CD14-positive monocyte (primary cell): ENCODE measurements at regions not wholly inside any gene's neighbourhood (a gene's known extent, or its start where the extent isn't known, plus 50 kb on each side); places are given as distances from the start of the nearest gene placed in this dataset.

Source experiments
- DNase-seq, 3 donors: peaks; one replicate each; pipeline ENCODE4 v3.0.0-alpha.2; 2011 to 2022
- H2AFZ ChIP-seq: 2 replicates; pipeline ENCODE4 v1.6.0; 2012; ENCODE audit warnings: mild to moderate bottlenecking, low read depth, low read length, inconsistent platforms; ENCODE audit not compliant: insufficient read depth, poor library complexity, severe bottlenecking
- H3K27ac ChIP-seq, 2 donors: 1 replicate in 1 of 2; 2 replicates in 1 of 2; pipeline ENCODE4 v1.5.1; 2012 to 2013; ENCODE audit warnings: low read length in 2 of 2, control low read depth in 1 of 2, inconsistent platforms in 1 of 2, low read depth in 1 of 2, mild to moderate bottlenecking in 1 of 2
- H3K27me3 ChIP-seq, 2 donors: one replicate each; pipeline versions ENCODE4 v1.6.0 to v1.6.1; 2011 to 2013; ENCODE audit warnings: low read length in 2 of 2; ENCODE audit not compliant: control insufficient read depth in 2 of 2, insufficient read depth in 2 of 2
- H3K36me3 ChIP-seq, 2 donors: replicated peaks in 1 of 2; 1 replicate in 1 of 2; 2 replicates in 1 of 2; pipeline versions ENCODE4 v1.5.1 to v1.6.1; 2012 to 2013; ENCODE audit warnings: low read length in 2 of 2, control low read depth in 1 of 2, inconsistent platforms in 1 of 2, mild to moderate bottlenecking in 1 of 2; ENCODE audit not compliant: insufficient read depth in 2 of 2, control insufficient read depth in 1 of 2
- H3K4me1 ChIP-seq, 2 donors: 1 replicate in 1 of 2; 2 replicates in 1 of 2; pipeline versions ENCODE4 v1.5.1 to v1.6.1; 2012 to 2013; ENCODE audit warnings: low read length in 2 of 2, control low read depth in 1 of 2, inconsistent platforms in 1 of 2, mild to moderate bottlenecking in 1 of 2, moderate library complexity in 1 of 2; ENCODE audit not compliant: insufficient read depth in 2 of 2, control insufficient read depth in 1 of 2
- H3K4me2 ChIP-seq: replicated peaks from 2 replicates; pipeline ENCODE3; 2012; ENCODE audit warnings: low read length, moderate library complexity, mild to moderate bottlenecking; ENCODE audit not compliant: poor library complexity, severe bottlenecking; ENCODE audit errors: extremely low read depth
- H3K4me3 ChIP-seq, 3 experiments: fragments of 200-600 bp in 1 of 3; sonication (generic) in 1 of 3; replicated peaks in 1 of 3; 1 replicate in 2 of 3; 2 replicates in 1 of 3; pipeline ENCODE4 v1.5.1; 2011 to 2013; ENCODE audit warnings: low read length in 3 of 3, mild to moderate bottlenecking in 3 of 3, control low read depth in 2 of 3, low read depth in 2 of 3, inconsistent platforms in 1 of 3, moderate library complexity in 1 of 3
- H3K79me2 ChIP-seq: 2 replicates; pipeline ENCODE4 v1.6.0; 2012; ENCODE audit warnings: mild to moderate bottlenecking, control low read depth, inconsistent platforms, low read length, moderate library complexity; ENCODE audit not compliant: insufficient read depth
- H3K9ac ChIP-seq: 2 replicates; pipeline ENCODE4 v1.6.0; 2017; ENCODE audit warnings: low read length, mild to moderate bottlenecking; ENCODE audit not compliant: insufficient read depth, poor library complexity, severe bottlenecking
- H3K9me3 ChIP-seq, 2 donors: replicated peaks in 1 of 2; 1 replicate in 1 of 2; 2 replicates in 1 of 2; pipeline versions ENCODE4 v1.5.1 to v1.6.1; 2012 to 2013; ENCODE audit warnings: low read length in 2 of 2, control low read depth in 1 of 2; ENCODE audit not compliant: control insufficient read depth in 1 of 2, insufficient read depth in 1 of 2
- H4K20me1 ChIP-seq: 2 replicates; pipeline ENCODE4 v1.6.0; 2012; ENCODE audit warnings: mild to moderate bottlenecking, low read length, control low read depth, moderate library complexity; ENCODE audit not compliant: insufficient read depth
- H3K27ac Mint-ChIP-seq, 7 donors: one replicate each; pipeline ENCODE4 v1.8.0; 2020; ENCODE audit warnings: mild to moderate bottlenecking in 7 of 7, mixed read lengths in 7 of 7, moderate library complexity in 6 of 7, inconsistent platforms in 2 of 7
- H3K27me3 Mint-ChIP-seq, 3 donors: one replicate each; pipeline ENCODE4 v1.8.0; 2021 to 2022; ENCODE audit warnings: low read depth in 3 of 3, mild to moderate bottlenecking in 3 of 3, mixed read lengths in 3 of 3, moderate library complexity in 3 of 3, inconsistent platforms in 1 of 3
- H3K36me3 Mint-ChIP-seq, 2 donors: one replicate each; pipeline ENCODE4 v1.8.0; 2020; ENCODE audit warnings: mixed read lengths in 2 of 2, inconsistent platforms in 1 of 2, mild to moderate bottlenecking in 1 of 2
- H3K4me1 Mint-ChIP-seq: one replicate; pipeline ENCODE4 v1.8.0; 2020; ENCODE audit warnings: mild to moderate bottlenecking, mixed read lengths
- H3K4me3 Mint-ChIP-seq, 2 donors: one replicate each; pipeline ENCODE4 v1.8.0; 2020; ENCODE audit warnings: mild to moderate bottlenecking in 2 of 2, mixed read lengths in 2 of 2, moderate library complexity in 1 of 2
- H3K9me3 Mint-ChIP-seq, 7 donors: one replicate each; pipeline ENCODE4 v1.8.0; 2020 to 2022; ENCODE audit warnings: mixed read lengths in 7 of 7, mild to moderate bottlenecking in 6 of 7, moderate library complexity in 6 of 7, inconsistent platforms in 2 of 7
- CTCF ChIP-seq: fragments of 200-600 bp; IDR thresholded peaks from one replicate; pipeline ENCODE4 v1.8.0; 2022; ENCODE audit warnings: antibody characterized with exemption, mild to moderate bottlenecking
- WGBS: methylation state at CpG from one replicate; pipeline ENCODE4 v1.1.5; 2013; ENCODE audit warnings: missing lambda C conversion rate; ENCODE audit not compliant: insufficient coverage; 5-methylcytosine and 5-hydroxymethylcytosine counted together
- intact Hi-C, 2 donors: fragments of 100-400 bp; cut with micrococcal nuclease; formaldehyde crosslinking; loops; one replicate each; pipeline versions ENCODE4 v1.15.0 to v1.15.1; 2023

- Mint-ChIP-seq H3K27ac (no peak overlapping the region), H3K4me3 (no peak overlapping the region), H3K36me3 (no peaks in the 10 kb centered on the region), H3K9me3 (peaks cover 0 to 4% (median 0%) of the 10 kb centered on the region in 7 donors), H3K27me3 (peaks cover 3 to 4% (median 3%) of the 10 kb centered on the region in 3 donors), H3K4me1 (no peaks in the 10 kb centered on the region)
- Histone ChIP-seq H3K79me2 (no peaks in the 10 kb centered on the region), H2AFZ (no peak overlapping the region), H3K4me2 (no peak overlapping the region), H3K36me3 (no peaks in the 10 kb centered on the region), H3K4me3 (no peak overlapping the region), H3K27ac (no peak overlapping the region), H3K4me1 (no peaks in the 10 kb centered on the region), H3K9ac (no peak overlapping the region), H3K27me3 (no peaks in the 10 kb centered on the region), H4K20me1 (no peaks in the 10 kb centered on the region), H3K9me3 (no peaks in the 10 kb centered on the region)
- TF ChIP-seq CTCF: no peak
- WGBS: 94% methylated on average over 12 of the region's 12 CpGs
- intact Hi-C loops: no loop called here
- no peak for DNase-seq
Measured at GRCh38 chr13:44822291-44822690, 167.0 kb downstream of the NUFIP1 start.

- H3K4me3 ChIP-seq: no peak overlapping the region
- no peaks in the 10 kb centered on the region for H3K4me1 Mint-ChIP-seq
- H3K4me2 ChIP-seq: no peak overlapping the region
- no peak for TF ChIP-seq CTCF
- H3K27me3 Mint-ChIP-seq: peaks cover 2 to 5% (median 4%) of the 10 kb centered on the region in 3 donors
- no peak for DNase-seq
- H3K79me2 ChIP-seq: no peaks in the 10 kb centered on the region
- no peak overlapping the region for H3K4me3 Mint-ChIP-seq
- no peaks in the 10 kb centered on the region for H3K9me3 ChIP-seq
- H4K20me1 ChIP-seq: no peaks in the 10 kb centered on the region
- H3K27ac Mint-ChIP-seq: no peak overlapping the region
- H3K27ac ChIP-seq: no peak overlapping the region
- no CpG with 5 or more reads among the region's 6 CpGs for WGBS
- H3K36me3 Mint-ChIP-seq: no peaks in the 10 kb centered on the region
- H3K4me1 ChIP-seq: no peaks in the 10 kb centered on the region
- peaks cover 0 to 4% (median 0%) of the 10 kb centered on the region in 7 donors for H3K9me3 Mint-ChIP-seq
- no peak overlapping the region for H3K9ac ChIP-seq
- intact Hi-C loops: no loop called here
- H2AFZ ChIP-seq: no peak overlapping the region
- H3K36me3 ChIP-seq: no peaks in the 10 kb centered on the region
- H3K27me3 ChIP-seq: no peaks in the 10 kb centered on the region
Measured at GRCh38 chr13:44819772-44820171, 169.5 kb downstream of the NUFIP1 start.
